ENCODE measurements at regions not wholly inside any gene's neighbourhood (a gene's known extent, or its start where the extent isn't known, plus 50 kb on each side); places are given as distances from the start of the nearest gene placed in this dataset.

- TF ChIP-seq FOS (IDR thresholded peaks at IDR 0.05; ENCODE audit: borderline replicate concordance, insufficient read depth, low read length) = no peak
- POLR2A ChIA-PET = no interaction called here
- H2AFZ ChIP-seq (ENCODE audit: low read depth, low read length) = no peak overlapping the region
- FAIRE-seq (no peak), DNase-seq (ENCODE audit: low read depth, low spot score) (no peak)
- H3K9ac ChIP-seq (replicated peaks; ENCODE audit: extremely low read depth, insufficient read depth, low read length) = no peak overlapping the region
- dilution Hi-C loops (cut with MboI; ENCODE audit: extremely low pct_ligation_motif_present, low sequenced_read_pairs) (no loop called here), intact Hi-C loops (cut with micrococcal nuclease) (loop anchor here (5.0 to 10.0 kb wide), 2 partner anchors 378 to 450 kb away; partner anchors contain the start of gene PDGFC)
- H3K9me1 ChIP-seq (replicated peaks; ENCODE audit: control insufficient read depth, extremely low read depth, insufficient read depth, low read length) = no peaks in the 10 kb centered on the region
- H3K9me3 ChIP-seq (replicated peaks; ENCODE audit: control insufficient read depth, insufficient read depth, low read length) = no peaks in the 10 kb centered on the region
- H3K27me3 ChIP-seq (ENCODE audit: control insufficient read depth in 2 of 2, insufficient read depth in 2 of 2, low read length in 2 of 2) = no peaks in the 10 kb centered on the region
- H3K27ac ChIP-seq (ENCODE audit: insufficient read depth, low read depth, low read length) = no peak overlapping the region
- H4K20me1 ChIP-seq (replicated peaks; ENCODE audit: control insufficient read depth, extremely low read depth, insufficient read depth, low read length) = no peaks in the 10 kb centered on the region
- no peak overlapping the region for H3K4me2 ChIP-seq (ENCODE audit: insufficient read depth, low read length)
- no peak overlapping the region for H3K4me3 ChIP-seq (replicated peaks in 1 of 3; ENCODE audit: insufficient read depth in 1 of 3, low read depth in 1 of 3, low read length in 3 of 3)
- CTCF ChIA-PET = interaction anchor here (1.5 kb wide), 1 partner anchor 375 kb away, joined by 4 read pairs; no protein-coding TSS in a partner anchor
- H3K4me1 ChIP-seq (ENCODE audit: control insufficient read depth, extremely low read depth, insufficient read depth, low read length) = peaks cover 12% of the 10 kb centered on the region
- no peaks in the 10 kb centered on the region for H3K36me3 ChIP-seq (ENCODE audit: control insufficient read depth in 2 of 2, extremely low read depth in 1 of 2, insufficient read depth in 2 of 2, low read length in 2 of 2)
- BruUV-seq (replicated peaks) = no TSS peak
- no peaks in the 10 kb centered on the region for H3K79me2 ChIP-seq (ENCODE audit: control insufficient read depth, insufficient read depth, low read length)
Observed at GRCh38 chr4:156594624-156595023, 377.0 kb downstream of the PDGFC start.

GRCh38 chr4:156593464-156593863 lies 378.1 kb downstream of the PDGFC start:
- CTCF ChIA-PET = interaction anchor here (1.2 to 1.5 kb wide), 3 partner anchors 117 to 376 kb away, joined by 3 to 6 read pairs (median 4); no protein-coding TSS in a partner anchor
- Histone ChIP-seq H2AFZ (ENCODE audit: low read depth, low read length) (no peak overlapping the region), H3K4me2 (ENCODE audit: insufficient read depth, low read length) (no peak overlapping the region), H3K79me2 (ENCODE audit: control insufficient read depth, insufficient read depth, low read length) (no peaks in the 10 kb centered on the region), H3K9me3 (replicated peaks; ENCODE audit: control insufficient read depth, insufficient read depth, low read length) (no peaks in the 10 kb centered on the region), H3K27me3 (ENCODE audit: control insufficient read depth in 2 of 2, insufficient read depth in 2 of 2, low read length in 2 of 2) (no peaks in the 10 kb centered on the region), H3K4me3 (replicated peaks in 1 of 3; ENCODE audit: insufficient read depth in 1 of 3, low read depth in 1 of 3, low read length in 3 of 3) (no peak overlapping the region), H4K20me1 (replicated peaks; ENCODE audit: control insufficient read depth, extremely low read depth, insufficient read depth, low read length) (no peaks in the 10 kb centered on the region), H3K9ac (replicated peaks; ENCODE audit: extremely low read depth, insufficient read depth, low read length) (no peak overlapping the region), H3K4me1 (ENCODE audit: control insufficient read depth, extremely low read depth, insufficient read depth, low read length) (peaks cover 8% of the 10 kb centered on the region), H3K9me1 (replicated peaks; ENCODE audit: control insufficient read depth, extremely low read depth, insufficient read depth, low read length) (no peaks in the 10 kb centered on the region), H3K36me3 (ENCODE audit: control insufficient read depth in 2 of 2, extremely low read depth in 1 of 2, insufficient read depth in 2 of 2, low read length in 2 of 2) (no peaks in the 10 kb centered on the region), H3K27ac (ENCODE audit: insufficient read depth, low read depth, low read length) (no peak overlapping the region)
- POLR2A ChIA-PET = no interaction called here
- no TSS peak for BruUV-seq (replicated peaks)
- dilution Hi-C loops (cut with MboI; ENCODE audit: extremely low pct_ligation_motif_present, low sequenced_read_pairs) = no loop called here
- FAIRE-seq (no peak), DNase-seq (ENCODE audit: low read depth, low spot score) (no peak)
- intact Hi-C loops (cut with micrococcal nuclease) = loop anchor here (10.0 kb wide), 1 partner anchor 451 kb away; no protein-coding TSS in a partner anchor
- TF ChIP-seq FOS (IDR thresholded peaks at IDR 0.05; ENCODE audit: borderline replicate concordance, insufficient read depth, low read length) = no peak
- no peak for TF ChIP-seq MYC (IDR thresholded peaks at IDR 0.05; ENCODE audit: low read depth, low read length)
- TF ChIP-seq MAX (IDR thresholded peaks at IDR 0.05; ENCODE audit: insufficient read depth, insufficient read length) = no peak
- no peak for TF ChIP-seq EZH2 (IDR thresholded peaks at IDR 0.05; ENCODE audit: borderline replicate concordance, low read depth, low read length, severe bottlenecking)
- TF ChIP-seq GATA2 (IDR thresholded peaks at IDR 0.05; ENCODE audit: insufficient read depth, insufficient read length, low read depth, low read length) = no peak
- TF ChIP-seq POLR2A (IDR thresholded peaks at IDR 0.05; ENCODE audit: low read depth, low read length) = no peak
- no peak for TF ChIP-seq CTCF (IDR thresholded peaks at IDR 0.05; ENCODE audit: extremely low read depth in 1 of 2, insufficient read depth in 1 of 2, low read depth in 1 of 2, low read length in 2 of 2)
- TF ChIP-seq JUN (IDR thresholded peaks at IDR 0.05; ENCODE audit: borderline replicate concordance, insufficient read depth, insufficient read length, low read depth) = no peak
- TF ChIP-seq POLR2AphosphoS5 (IDR thresholded peaks at IDR 0.05; ENCODE audit: insufficient read depth, low read depth, low read length) = no peak

Measured in endothelial cell of umbilical vein (primary cell).